Mesenchymal stem cell (in vitro differentiated cells and primary cell): ENCODE measurements at regions not wholly inside any gene's neighbourhood (a gene's known extent, or its start where the extent isn't known, plus 50 kb on each side); places are given as distances from the start of the nearest gene placed in this dataset.

Experiments used
- DNase-seq: peaks from one replicate; pipeline ENCODE4 v3.0.0-alpha.2; 2013
- H2AFZ ChIP-seq: one replicate; pipeline ENCODE4 v1.6.1; 2013; ENCODE audit warnings: low read depth, mild to moderate bottlenecking, control low read depth, inconsistent platforms, low read length, moderate library complexity
- H2AK5ac ChIP-seq: 2 replicates; pipeline ENCODE4 v1.6.1; 2013; ENCODE audit warnings: low read length, moderate library complexity, mild to moderate bottlenecking, inconsistent platforms; ENCODE audit not compliant: severe bottlenecking
- H2BK120ac ChIP-seq: one replicate; pipeline ENCODE4 v1.6.1; 2013; ENCODE audit warnings: low read depth, mild to moderate bottlenecking, inconsistent platforms, low read length, moderate library complexity
- H2BK12ac ChIP-seq, 2 experiments: one replicate each; pipeline ENCODE4 v1.6.1; 2013; ENCODE audit warnings: inconsistent platforms in 2 of 2, low read length in 2 of 2, mild to moderate bottlenecking in 2 of 2, moderate library complexity in 2 of 2, control low read depth in 1 of 2
- H2BK15ac ChIP-seq: one replicate; pipeline ENCODE4 v1.6.1; 2013; ENCODE audit warnings: mild to moderate bottlenecking, low read depth, inconsistent platforms; ENCODE audit not compliant: poor library complexity, severe bottlenecking
- H2BK5ac ChIP-seq: 2 replicates; pipeline ENCODE4 v1.6.1; 2013; ENCODE audit warnings: low read depth, mild to moderate bottlenecking, low read length, control low read depth, inconsistent platforms; ENCODE audit not compliant: poor library complexity, severe bottlenecking
- H3K14ac ChIP-seq, 2 experiments: one replicate each; pipeline ENCODE4 v1.6.1; 2013; ENCODE audit warnings: inconsistent platforms in 2 of 2, low read length in 2 of 2, control low read depth in 1 of 2, mild to moderate bottlenecking in 1 of 2, moderate library complexity in 1 of 2
- H3K18ac ChIP-seq, 2 experiments: one replicate each; pipeline ENCODE4 v1.6.1; 2013; ENCODE audit warnings: inconsistent platforms in 2 of 2, low read length in 2 of 2, control low read depth in 1 of 2, low read depth in 1 of 2, mild to moderate bottlenecking in 1 of 2
- H3K23ac ChIP-seq, 2 experiments: one replicate each; pipeline ENCODE4 v1.6.1; 2013; ENCODE audit warnings: inconsistent platforms in 2 of 2, low read length in 2 of 2, mild to moderate bottlenecking in 2 of 2, moderate library complexity in 2 of 2, control low read depth in 1 of 2
- H3K27ac ChIP-seq: 2 replicates; pipeline ENCODE4 v1.5.1; 2013; ENCODE audit warnings: mild to moderate bottlenecking, moderate library complexity, low read length, control low read depth, inconsistent platforms; ENCODE audit not compliant: poor library complexity, severe bottlenecking
- H3K27me3 ChIP-seq, 2 experiments: 2 replicates each; pipeline versions ENCODE4 v1.6.1 to v1.7.0; 2013; ENCODE audit warnings: low read length in 2 of 2, mild to moderate bottlenecking in 2 of 2, moderate library complexity in 2 of 2, control low read depth in 1 of 2, inconsistent platforms in 1 of 2; ENCODE audit not compliant: control insufficient read depth in 1 of 2, insufficient read depth in 1 of 2
- H3K36me3 ChIP-seq, 2 experiments: 2 replicates each; pipeline versions ENCODE4 v1.6.1 to v1.7.0; 2013; ENCODE audit warnings: low read length in 2 of 2, control low read depth in 1 of 2, inconsistent platforms in 1 of 2, low read depth in 1 of 2, mild to moderate bottlenecking in 1 of 2; ENCODE audit not compliant: insufficient read depth in 2 of 2, control insufficient read depth in 1 of 2
- H3K4ac ChIP-seq, 2 experiments: one replicate each; pipeline ENCODE4 v1.6.1; 2013; ENCODE audit warnings: inconsistent platforms in 2 of 2, low read length in 2 of 2, mild to moderate bottlenecking in 2 of 2, moderate library complexity in 2 of 2, control low read depth in 1 of 2, low read depth in 1 of 2
- H3K4me1 ChIP-seq: 2 replicates; pipeline ENCODE4 v1.6.1; 2013; ENCODE audit warnings: low read depth, low read length, control low read depth; ENCODE audit not compliant: control insufficient read depth, insufficient read depth
- H3K4me2 ChIP-seq: 2 replicates; pipeline ENCODE4 v1.6.1; 2013; ENCODE audit warnings: low read length, mild to moderate bottlenecking, inconsistent platforms; ENCODE audit not compliant: poor library complexity, severe bottlenecking
- H3K4me3 ChIP-seq, 2 experiments: 2 replicates each; pipeline versions ENCODE4 v1.5.1 to v1.7.0; 2013; ENCODE audit warnings: low read length in 2 of 2, mild to moderate bottlenecking in 2 of 2, control low read depth in 1 of 2, low read depth in 1 of 2; ENCODE audit not compliant: insufficient read depth in 1 of 2
- H3K79me1 ChIP-seq: replicated peaks from 2 replicates; pipeline ENCODE4 v1.6.1; 2013; ENCODE audit warnings: mild to moderate bottlenecking, control low read depth, low read length, inconsistent platforms; ENCODE audit not compliant: poor library complexity, severe bottlenecking
- H3K9ac ChIP-seq: 2 replicates; pipeline ENCODE4 v1.7.0; 2013; ENCODE audit warnings: mild to moderate bottlenecking, low read length, moderate library complexity
- H3K9me3 ChIP-seq: 2 replicates; pipeline ENCODE4 v1.7.0; 2013; ENCODE audit warnings: mild to moderate bottlenecking, low read length; ENCODE audit not compliant: control insufficient read depth
- H4K8ac ChIP-seq: one replicate; pipeline ENCODE4 v1.6.1; 2013; ENCODE audit warnings: inconsistent platforms, mild to moderate bottlenecking, low read length, moderate library complexity
- H4K91ac ChIP-seq: one replicate; pipeline ENCODE4 v1.6.1; 2013; ENCODE audit warnings: mild to moderate bottlenecking, low read length, inconsistent platforms
- WGBS: methylation state at CpG from one replicate; pipeline ENCODE4 v1.1.7; 2013; ENCODE audit warnings: mixed read lengths; 5-methylcytosine and 5-hydroxymethylcytosine counted together

GRCh38 chr5:74261866-74262265 lies 378.7 kb downstream of the ENC1 start:
- Histone ChIP-seq H3K27me3 (peaks cover 0 to 4% of the 10 kb centered on the region in 2 experiments), H3K14ac (no peak overlapping the region), H4K8ac (no peak overlapping the region), H3K4ac (no peak overlapping the region), H3K9ac (no peak overlapping the region), H2BK15ac (no peak overlapping the region), H2BK12ac (no peak overlapping the region), H2AFZ (no peak overlapping the region), H4K91ac (no peak overlapping the region), H3K4me2 (no peak overlapping the region), H3K36me3 (no peaks in the 10 kb centered on the region), H2BK120ac (no peak overlapping the region), H3K79me1 (no peaks in the 10 kb centered on the region), H3K27ac (no peak overlapping the region), H3K4me1 (peaks cover 5% of the 10 kb centered on the region), H3K18ac (no peak overlapping the region), H3K4me3 (no peak overlapping the region), H2AK5ac (no peak overlapping the region), H2BK5ac (no peak overlapping the region), H3K9me3 (no peaks in the 10 kb centered on the region), H3K23ac (no peak overlapping the region)
- 91% methylated on average over 3 of the region's 3 CpGs for WGBS
- DNase-seq = no peak

- Histone ChIP-seq H2AFZ (no peak overlapping the region), H3K36me3 (no peaks in the 10 kb centered on the region)
Measured at GRCh38 chr5:74261421-74261820, 379.1 kb downstream of the ENC1 start.

GRCh38 chr5:74259572-74259971 lies 381.0 kb downstream of the ENC1 start:
- Histone ChIP-seq H3K4ac (no peak overlapping the region), H3K18ac (no peak overlapping the region), H4K91ac (no peak overlapping the region), H2AK5ac (no peak overlapping the region), H3K36me3 (no peaks in the 10 kb centered on the region), H3K79me1 (no peaks in the 10 kb centered on the region), H3K27ac (no peak overlapping the region), H3K9me3 (no peaks in the 10 kb centered on the region), H2AFZ (no peak overlapping the region), H3K14ac (no peak overlapping the region), H3K4me2 (no peak overlapping the region), H2BK120ac (no peak overlapping the region), H3K23ac (no peak overlapping the region), H2BK15ac (no peak overlapping the region), H2BK5ac (no peak overlapping the region), H2BK12ac (no peak overlapping the region), H4K8ac (no peak overlapping the region), H3K9ac (no peak overlapping the region), H3K27me3 (peaks cover 0 to 4% of the 10 kb centered on the region in 2 experiments), H3K4me3 (no peak overlapping the region), H3K4me1 (peaks cover 5% of the 10 kb centered on the region)
- WGBS = 91% methylated on average over 4 of the region's 7 CpGs
- DNase-seq = no peak

More at GRCh38 chr5:74261421-74261820, 379.1 kb downstream of the ENC1 start:
- no peak overlapping the region for H3K9ac ChIP-seq
- H3K4me3 ChIP-seq = no peak overlapping the region
- H2BK12ac ChIP-seq = no peak overlapping the region
- H2AK5ac ChIP-seq = no peak overlapping the region
- H2BK120ac ChIP-seq = no peak overlapping the region
- no peak overlapping the region for H3K4ac ChIP-seq
- no peaks in the 10 kb centered on the region for H3K79me1 ChIP-seq
- no peak overlapping the region for H3K23ac ChIP-seq
- H4K91ac ChIP-seq = no peak overlapping the region
- H4K8ac ChIP-seq = no peak overlapping the region
- H3K4me1 ChIP-seq = peaks cover 5% of the 10 kb centered on the region
- no peak for DNase-seq
- no peak overlapping the region for H2BK15ac ChIP-seq
- no peak overlapping the region for H3K18ac ChIP-seq
- no peaks in the 10 kb centered on the region for H3K9me3 ChIP-seq
- H3K27ac ChIP-seq = no peak overlapping the region
- no peak overlapping the region for H2BK5ac ChIP-seq
- H3K4me2 ChIP-seq = no peak overlapping the region
- 100% methylated on average over 2 of the region's 3 CpGs for WGBS
- no peak overlapping the region for H3K14ac ChIP-seq
- peaks cover 0 to 4% of the 10 kb centered on the region in 2 experiments for H3K27me3 ChIP-seq

- Histone ChIP-seq H3K27ac (no peak overlapping the region), H3K4me3 (no peak overlapping the region), H3K9me3 (no peaks in the 10 kb centered on the region), H2BK120ac (no peak overlapping the region), H3K14ac (no peak overlapping the region), H3K9ac (no peak overlapping the region), H3K27me3 (peaks cover 0 to 4% of the 10 kb centered on the region in 2 experiments), H2BK15ac (no peak overlapping the region), H4K8ac (no peak overlapping the region), H3K23ac (no peak overlapping the region), H3K4me1 (peaks cover 4% of the 10 kb centered on the region), H2AFZ (no peak overlapping the region), H3K18ac (no peak overlapping the region), H2BK5ac (no peak overlapping the region), H3K79me1 (no peaks in the 10 kb centered on the region), H2BK12ac (no peak overlapping the region), H2AK5ac (no peak overlapping the region), H3K4ac (no peak overlapping the region), H3K36me3 (no peaks in the 10 kb centered on the region), H4K91ac (no peak overlapping the region), H3K4me2 (no peak overlapping the region)
- DNase-seq = no peak
Measured at GRCh38 chr5:74258314-74258665, 382.2 kb downstream of the ENC1 start.
